Mesenchymal stem cell (in vitro differentiated cells and primary cell): ENCODE measurements at regions not wholly inside any gene's neighbourhood (a gene's known extent, or its start where the extent isn't known, plus 50 kb on each side); places are given as distances from the start of the nearest gene placed in this dataset.
A peak's percentile ranks its signal among the peaks of the same experiment; 100 is the strongest.

Source experiments
- DNase-seq: peaks from one replicate; pipeline ENCODE4 v3.0.0-alpha.2; 2013
- H2AFZ ChIP-seq: one replicate; pipeline ENCODE4 v1.6.1; 2013; ENCODE audit warnings: low read depth, mild to moderate bottlenecking, control low read depth, inconsistent platforms, low read length, moderate library complexity
- H2AK5ac ChIP-seq: 2 replicates; pipeline ENCODE4 v1.6.1; 2013; ENCODE audit warnings: low read length, moderate library complexity, mild to moderate bottlenecking, inconsistent platforms; ENCODE audit not compliant: severe bottlenecking
- H2BK120ac ChIP-seq: one replicate; pipeline ENCODE4 v1.6.1; 2013; ENCODE audit warnings: low read depth, mild to moderate bottlenecking, inconsistent platforms, low read length, moderate library complexity
- H2BK12ac ChIP-seq, 2 experiments: one replicate each; pipeline ENCODE4 v1.6.1; 2013; ENCODE audit warnings: inconsistent platforms in 2 of 2, low read length in 2 of 2, mild to moderate bottlenecking in 2 of 2, moderate library complexity in 2 of 2, control low read depth in 1 of 2
- H2BK15ac ChIP-seq: one replicate; pipeline ENCODE4 v1.6.1; 2013; ENCODE audit warnings: mild to moderate bottlenecking, low read depth, inconsistent platforms; ENCODE audit not compliant: poor library complexity, severe bottlenecking
- H2BK5ac ChIP-seq: 2 replicates; pipeline ENCODE4 v1.6.1; 2013; ENCODE audit warnings: low read depth, mild to moderate bottlenecking, low read length, control low read depth, inconsistent platforms; ENCODE audit not compliant: poor library complexity, severe bottlenecking
- H3K14ac ChIP-seq, 2 experiments: one replicate each; pipeline ENCODE4 v1.6.1; 2013; ENCODE audit warnings: inconsistent platforms in 2 of 2, low read length in 2 of 2, control low read depth in 1 of 2, mild to moderate bottlenecking in 1 of 2, moderate library complexity in 1 of 2
- H3K18ac ChIP-seq, 2 experiments: one replicate each; pipeline ENCODE4 v1.6.1; 2013; ENCODE audit warnings: inconsistent platforms in 2 of 2, low read length in 2 of 2, control low read depth in 1 of 2, low read depth in 1 of 2, mild to moderate bottlenecking in 1 of 2
- H3K23ac ChIP-seq, 2 experiments: one replicate each; pipeline ENCODE4 v1.6.1; 2013; ENCODE audit warnings: inconsistent platforms in 2 of 2, low read length in 2 of 2, mild to moderate bottlenecking in 2 of 2, moderate library complexity in 2 of 2, control low read depth in 1 of 2
- H3K27ac ChIP-seq: 2 replicates; pipeline ENCODE4 v1.5.1; 2013; ENCODE audit warnings: mild to moderate bottlenecking, moderate library complexity, low read length, control low read depth, inconsistent platforms; ENCODE audit not compliant: poor library complexity, severe bottlenecking
- H3K27me3 ChIP-seq, 2 experiments: 2 replicates each; pipeline versions ENCODE4 v1.6.1 to v1.7.0; 2013; ENCODE audit warnings: low read length in 2 of 2, mild to moderate bottlenecking in 2 of 2, moderate library complexity in 2 of 2, control low read depth in 1 of 2, inconsistent platforms in 1 of 2; ENCODE audit not compliant: control insufficient read depth in 1 of 2, insufficient read depth in 1 of 2
- H3K36me3 ChIP-seq, 2 experiments: 2 replicates each; pipeline versions ENCODE4 v1.6.1 to v1.7.0; 2013; ENCODE audit warnings: low read length in 2 of 2, control low read depth in 1 of 2, inconsistent platforms in 1 of 2, low read depth in 1 of 2, mild to moderate bottlenecking in 1 of 2; ENCODE audit not compliant: insufficient read depth in 2 of 2, control insufficient read depth in 1 of 2
- H3K4ac ChIP-seq, 2 experiments: one replicate each; pipeline ENCODE4 v1.6.1; 2013; ENCODE audit warnings: inconsistent platforms in 2 of 2, low read length in 2 of 2, mild to moderate bottlenecking in 2 of 2, moderate library complexity in 2 of 2, control low read depth in 1 of 2, low read depth in 1 of 2
- H3K4me1 ChIP-seq: 2 replicates; pipeline ENCODE4 v1.6.1; 2013; ENCODE audit warnings: low read depth, low read length, control low read depth; ENCODE audit not compliant: control insufficient read depth, insufficient read depth
- H3K4me2 ChIP-seq: 2 replicates; pipeline ENCODE4 v1.6.1; 2013; ENCODE audit warnings: low read length, mild to moderate bottlenecking, inconsistent platforms; ENCODE audit not compliant: poor library complexity, severe bottlenecking
- H3K4me3 ChIP-seq, 2 experiments: 2 replicates each; pipeline versions ENCODE4 v1.5.1 to v1.7.0; 2013; ENCODE audit warnings: low read length in 2 of 2, mild to moderate bottlenecking in 2 of 2, control low read depth in 1 of 2, low read depth in 1 of 2; ENCODE audit not compliant: insufficient read depth in 1 of 2
- H3K79me1 ChIP-seq: replicated peaks from 2 replicates; pipeline ENCODE4 v1.6.1; 2013; ENCODE audit warnings: mild to moderate bottlenecking, control low read depth, low read length, inconsistent platforms; ENCODE audit not compliant: poor library complexity, severe bottlenecking
- H3K9ac ChIP-seq: 2 replicates; pipeline ENCODE4 v1.7.0; 2013; ENCODE audit warnings: mild to moderate bottlenecking, low read length, moderate library complexity
- H3K9me3 ChIP-seq: 2 replicates; pipeline ENCODE4 v1.7.0; 2013; ENCODE audit warnings: mild to moderate bottlenecking, low read length; ENCODE audit not compliant: control insufficient read depth
- H4K8ac ChIP-seq: one replicate; pipeline ENCODE4 v1.6.1; 2013; ENCODE audit warnings: inconsistent platforms, mild to moderate bottlenecking, low read length, moderate library complexity
- H4K91ac ChIP-seq: one replicate; pipeline ENCODE4 v1.6.1; 2013; ENCODE audit warnings: mild to moderate bottlenecking, low read length, inconsistent platforms
- WGBS: methylation state at CpG from one replicate; pipeline ENCODE4 v1.1.7; 2013; ENCODE audit warnings: mixed read lengths; 5-methylcytosine and 5-hydroxymethylcytosine counted together

DNA sequence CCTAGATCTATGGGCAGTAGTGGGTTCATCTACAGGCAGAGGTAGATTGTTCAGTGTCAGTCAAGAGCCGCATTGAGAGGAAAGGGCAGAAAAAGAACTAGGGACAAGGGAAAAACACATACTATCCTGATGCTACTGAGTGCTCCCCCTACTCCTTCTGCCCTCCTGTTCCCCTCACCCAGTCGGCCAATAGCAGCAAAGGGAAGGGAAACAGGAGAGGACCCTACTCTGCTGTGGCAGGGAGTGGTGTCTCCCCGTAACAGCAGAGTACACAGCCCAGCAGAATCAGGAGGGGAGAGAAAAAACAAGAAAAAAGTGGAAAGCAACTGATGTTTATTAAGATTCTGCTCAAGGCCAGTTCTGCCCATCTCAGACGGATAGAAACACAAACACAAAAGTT lies 136.1 kb upstream of the CCDC150 start:
- no peak overlapping the region for H2BK120ac ChIP-seq
- H2BK5ac ChIP-seq: no peak overlapping the region
- H3K79me1 ChIP-seq: peaks cover 2% of the 10 kb centered on the region
- no peaks in the 10 kb centered on the region for H3K27me3 ChIP-seq
- H4K8ac ChIP-seq: no peak overlapping the region
- peaks cover 4% of the 10 kb centered on the region for H3K9me3 ChIP-seq
- H3K14ac ChIP-seq: peak overlapping the region in 1 of 2 experiments; percentile 81
- H3K9ac ChIP-seq: no peak overlapping the region
- 98% methylated on average over 2 of the region's 4 CpGs for WGBS
- no peak overlapping the region for H3K4me2 ChIP-seq
- H3K27ac ChIP-seq: no peak overlapping the region
- H4K91ac ChIP-seq: no peak overlapping the region
- no peak overlapping the region for H2AK5ac ChIP-seq
- H2BK12ac ChIP-seq: no peak overlapping the region
- H2BK15ac ChIP-seq: no peak overlapping the region
- no peak overlapping the region for H3K4ac ChIP-seq
- no peak overlapping the region for H3K18ac ChIP-seq
- H3K4me3 ChIP-seq: no peak overlapping the region
- H3K23ac ChIP-seq: no peak overlapping the region
- no peaks in the 10 kb centered on the region for H3K36me3 ChIP-seq
- no peak overlapping the region for H2AFZ ChIP-seq
- DNase-seq: no peak
- H3K4me1 ChIP-seq: no peaks in the 10 kb centered on the region

DNA sequence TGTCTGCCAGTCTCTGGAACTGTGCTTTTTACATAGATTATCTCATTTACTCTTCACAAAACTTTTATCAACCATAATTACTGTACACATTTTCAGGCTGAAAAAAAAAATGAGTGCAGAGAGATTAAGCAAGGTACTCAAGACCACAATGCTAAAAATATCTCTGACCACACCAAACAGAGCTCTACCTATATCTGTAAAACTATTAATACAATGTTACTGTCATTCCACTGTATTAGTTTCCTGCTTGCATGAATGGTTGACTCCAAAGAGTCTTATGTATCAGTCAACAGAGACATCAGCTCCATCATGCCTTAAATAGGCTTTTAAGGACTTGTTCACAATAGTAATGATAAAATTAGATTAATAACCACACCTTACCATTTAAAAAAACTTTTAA lies 134.7 kb upstream of the CCDC150 start:
- no peaks in the 10 kb centered on the region for H3K27me3 ChIP-seq
- H3K4ac ChIP-seq: no peak overlapping the region
- no peak overlapping the region for H3K4me3 ChIP-seq
- no peak overlapping the region for H2BK15ac ChIP-seq
- no peak overlapping the region for H4K91ac ChIP-seq
- no peak overlapping the region for H2BK120ac ChIP-seq
- no peaks in the 10 kb centered on the region for H3K9me3 ChIP-seq
- H3K79me1 ChIP-seq: peaks cover 2% of the 10 kb centered on the region
- no peak overlapping the region for H3K14ac ChIP-seq
- no peak for DNase-seq
- no peak overlapping the region for H3K18ac ChIP-seq
- no peak overlapping the region for H2BK5ac ChIP-seq
- no peaks in the 10 kb centered on the region for H3K4me1 ChIP-seq
- H3K36me3 ChIP-seq: no peaks in the 10 kb centered on the region
- no peak overlapping the region for H2BK12ac ChIP-seq
- H3K23ac ChIP-seq: no peak overlapping the region
- no peak overlapping the region for H2AK5ac ChIP-seq
- no peak overlapping the region for H4K8ac ChIP-seq
- H3K27ac ChIP-seq: no peak overlapping the region
- no peak overlapping the region for H2AFZ ChIP-seq
- no peak overlapping the region for H3K4me2 ChIP-seq
- H3K9ac ChIP-seq: no peak overlapping the region

DNA sequence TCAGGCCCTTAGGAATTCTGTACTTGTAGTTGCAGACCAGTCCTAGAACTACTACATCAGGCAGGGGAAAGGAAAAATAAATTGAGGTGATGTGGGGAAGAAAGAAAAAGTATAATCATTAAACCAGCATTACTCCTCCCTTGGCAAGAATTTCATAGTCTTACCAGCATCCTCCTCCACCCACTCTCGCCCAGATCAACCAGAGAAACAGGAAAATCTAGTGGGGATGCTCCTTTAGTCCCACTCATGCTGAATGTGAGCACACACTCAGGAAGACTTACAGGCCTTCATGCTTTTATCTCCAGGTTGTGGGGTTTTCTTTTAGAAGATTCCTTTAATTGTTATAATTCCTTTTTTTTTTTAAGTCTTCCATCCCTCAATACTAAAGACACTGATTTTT lies 129.3 kb upstream of the CCDC150 start:
- H3K23ac ChIP-seq: no peak overlapping the region
- H3K4me2 ChIP-seq: no peak overlapping the region
- no peak overlapping the region for H2AK5ac ChIP-seq
- no peaks in the 10 kb centered on the region for H3K79me1 ChIP-seq
- no peaks in the 10 kb centered on the region for H3K36me3 ChIP-seq
- H3K27ac ChIP-seq: no peak overlapping the region
- H3K4ac ChIP-seq: no peak overlapping the region
- no peak overlapping the region for H3K18ac ChIP-seq
- H3K9me3 ChIP-seq: no peaks in the 10 kb centered on the region
- H3K27me3 ChIP-seq: no peaks in the 10 kb centered on the region
- WGBS: 79% methylated on average over 1 of the region's 1 CpG
- no peak overlapping the region for H2BK5ac ChIP-seq
- no peak overlapping the region for H3K9ac ChIP-seq
- no peak for DNase-seq
- H2AFZ ChIP-seq: no peak overlapping the region
- H4K91ac ChIP-seq: no peak overlapping the region
- H4K8ac ChIP-seq: no peak overlapping the region
- peaks cover under 1% of the 10 kb centered on the region for H3K4me1 ChIP-seq
- no peak overlapping the region for H3K14ac ChIP-seq
- H3K4me3 ChIP-seq: no peak overlapping the region
- no peak overlapping the region for H2BK12ac ChIP-seq
- H2BK15ac ChIP-seq: no peak overlapping the region
- H2BK120ac ChIP-seq: no peak overlapping the region

DNA sequence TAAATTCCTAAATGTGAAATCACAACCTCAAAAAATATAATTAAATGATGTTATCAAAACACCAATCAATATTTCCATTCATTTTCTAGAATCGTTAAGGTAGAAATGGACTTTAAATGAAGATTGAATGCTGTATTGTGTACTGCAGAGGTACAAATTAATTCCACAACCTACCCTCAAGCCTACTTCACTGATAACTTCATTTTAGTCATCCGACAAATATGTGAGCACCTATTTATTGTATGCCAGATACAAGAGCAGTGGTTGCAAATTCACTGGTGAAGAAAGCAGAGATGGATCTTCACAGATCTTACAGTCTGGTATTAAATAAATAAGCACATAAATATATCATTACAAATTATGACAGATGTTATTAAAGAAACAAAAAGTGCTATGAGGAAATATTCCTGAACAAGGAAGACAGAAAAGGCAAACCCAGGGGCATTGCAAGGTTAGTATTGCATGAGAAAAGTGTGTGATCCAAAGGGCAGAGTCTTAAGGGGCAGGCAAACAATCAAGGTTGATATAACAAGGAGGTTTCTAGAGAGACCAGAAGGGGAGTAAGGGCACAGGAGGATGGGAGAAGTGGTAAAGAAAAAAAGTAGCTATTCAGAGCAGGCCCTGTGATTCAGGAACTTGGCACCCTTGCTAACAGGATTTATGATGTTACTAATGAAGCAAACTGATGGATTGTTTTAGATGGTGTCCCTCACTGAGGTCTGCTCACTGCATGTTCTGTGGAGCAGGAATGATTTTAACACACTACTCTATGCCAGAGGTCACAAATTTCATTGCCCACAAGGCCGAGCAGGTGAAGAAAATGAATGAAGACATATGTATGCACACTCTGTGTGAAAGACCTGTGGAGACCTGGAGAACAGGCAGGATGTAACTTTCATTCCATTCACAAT lies 128.0 kb upstream of the CCDC150 start:
- Histone ChIP-seq H3K4me3 (no peak overlapping the region), H2AFZ (no peak overlapping the region)
- 80% methylated on average over 1 of the region's 3 CpGs for WGBS

More for the DNA sequence above, 128.0 kb upstream of the CCDC150 start:
- Histone ChIP-seq H3K9me3 (no peaks in the 10 kb centered on the region), H4K91ac (no peak overlapping the region), H3K23ac (no peak overlapping the region), H2BK120ac (no peak overlapping the region), H3K14ac (no peak overlapping the region), H3K27ac (no peak overlapping the region), H3K79me1 (no peaks in the 10 kb centered on the region), H4K8ac (no peak overlapping the region), H3K4ac (no peak overlapping the region), H2BK12ac (no peak overlapping the region), H3K9ac (no peak overlapping the region), H2BK15ac (no peak overlapping the region), H2BK5ac (no peak overlapping the region), H2AK5ac (no peak overlapping the region), H3K4me2 (no peak overlapping the region), H3K27me3 (no peaks in the 10 kb centered on the region), H3K4me1 (peaks cover 2% of the 10 kb centered on the region), H3K18ac (no peak overlapping the region), H3K36me3 (no peaks in the 10 kb centered on the region)
- no peak for DNase-seq
